Esophagus squamous epithelium (tissue), 5 donors: ENCODE measurements at regions not wholly inside any gene's neighbourhood (a gene's known extent, or its start where the extent isn't known, plus 50 kb on each side); places are given as distances from the start of the nearest gene placed in this dataset.

Source experiments
- DNase-seq: peaks from one replicate; lab custom pipeline; 2025; lab: John Stamatoyannopoulos, UW
- H3K27ac ChIP-seq, 4 donors: fragments of 200-600 bp; sonication (generic); one replicate each; pipeline ENCODE4 v1.5.1; 2016 to 2019; ENCODE audit warnings: mild to moderate bottlenecking in 1 of 4
- H3K27me3 ChIP-seq, 4 donors: fragments of 200-600 bp; sonication (generic); 1 replicate in 3 of 4; 2 replicates in 1 of 4; pipeline versions ENCODE4 v1.5.1 to v1.6.0; 2017 to 2021; ENCODE audit warnings: antibody characterized with exemption in 1 of 4
- H3K36me3 ChIP-seq, 3 donors: fragments of 200-600 bp; sonication (generic); one replicate each; pipeline ENCODE4 v1.5.1; 2016 to 2019
- H3K4me1 ChIP-seq, 3 donors: fragments of 200-600 bp; sonication (generic); one replicate each; pipeline ENCODE4 v1.5.1; 2017 to 2019
- H3K4me3 ChIP-seq, 4 donors: fragments of 200-600 bp; sonication (generic); 1 replicate in 3 of 4; 2 replicates in 1 of 4; pipeline ENCODE4 v1.5.1; 2016 to 2019; ENCODE audit warnings: mild to moderate bottlenecking in 2 of 4, moderate library complexity in 1 of 4
- H3K9me3 ChIP-seq, 3 donors: fragments of 200-600 bp; sonication (generic); one replicate each; pipeline ENCODE4 v1.5.1; 2016 to 2019
- POLR2A ChIP-seq, 4 donors: fragments of 450-650 bp; IDR thresholded peaks; one replicate each; pipeline ENCODE4 v1.6.1; 2017; ENCODE audit warnings: antibody characterized with exemption in 4 of 4, mild to moderate bottlenecking in 4 of 4, moderate library complexity in 3 of 4
- WGBS, 2 donors: methylation state at CpG; one replicate each; pipeline ENCODE4 v1.1.5; 2018; 5-methylcytosine and 5-hydroxymethylcytosine counted together
- intact Hi-C: fragments of 100-400 bp; cut with DNase I; formaldehyde crosslinking; loops from one replicate; pipeline ENCODE4 v1.15.0; 2022
- TF ChIP-seq, protein P1 (sequence below), 6 experiments: fragments of 450-650 bp in 4 of 6; fragments of 200-600 bp in 2 of 6; sonication (generic) in 2 of 6; IDR thresholded peaks; one replicate each; pipeline ENCODE4 v1.5.1; 2016 to 2019; ENCODE audit warnings: antibody characterized with exemption in 6 of 6, mild to moderate bottlenecking in 4 of 6, moderate library complexity in 4 of 6
- donor health status: DM: yes; HTN: yes; CAD: no.

DNA sequence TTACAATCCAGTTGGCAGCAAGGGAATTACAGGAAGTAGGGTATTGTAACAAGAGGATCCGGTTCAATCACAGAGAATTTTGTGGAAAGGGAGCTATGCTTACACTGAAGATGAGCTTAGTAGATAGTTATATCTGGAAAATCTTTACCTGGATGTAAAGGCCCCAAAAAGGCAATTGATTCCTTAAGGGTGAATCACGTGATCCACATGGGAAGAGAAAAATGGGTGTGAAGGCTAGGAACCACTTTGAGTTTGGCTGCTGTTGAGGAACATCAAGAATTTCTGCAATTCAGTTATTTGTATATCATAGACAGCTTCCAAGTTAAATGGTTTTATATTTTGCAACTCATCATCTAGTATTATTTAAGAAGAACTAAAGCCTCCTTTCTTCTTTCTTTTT lies 194.0 kb upstream of the ARHGAP24 start:
- no peak for TF ChIP-seq POLR2A (IDR thresholded peaks at IDR 0.05)
- TF ChIP-seq, protein P1, sequence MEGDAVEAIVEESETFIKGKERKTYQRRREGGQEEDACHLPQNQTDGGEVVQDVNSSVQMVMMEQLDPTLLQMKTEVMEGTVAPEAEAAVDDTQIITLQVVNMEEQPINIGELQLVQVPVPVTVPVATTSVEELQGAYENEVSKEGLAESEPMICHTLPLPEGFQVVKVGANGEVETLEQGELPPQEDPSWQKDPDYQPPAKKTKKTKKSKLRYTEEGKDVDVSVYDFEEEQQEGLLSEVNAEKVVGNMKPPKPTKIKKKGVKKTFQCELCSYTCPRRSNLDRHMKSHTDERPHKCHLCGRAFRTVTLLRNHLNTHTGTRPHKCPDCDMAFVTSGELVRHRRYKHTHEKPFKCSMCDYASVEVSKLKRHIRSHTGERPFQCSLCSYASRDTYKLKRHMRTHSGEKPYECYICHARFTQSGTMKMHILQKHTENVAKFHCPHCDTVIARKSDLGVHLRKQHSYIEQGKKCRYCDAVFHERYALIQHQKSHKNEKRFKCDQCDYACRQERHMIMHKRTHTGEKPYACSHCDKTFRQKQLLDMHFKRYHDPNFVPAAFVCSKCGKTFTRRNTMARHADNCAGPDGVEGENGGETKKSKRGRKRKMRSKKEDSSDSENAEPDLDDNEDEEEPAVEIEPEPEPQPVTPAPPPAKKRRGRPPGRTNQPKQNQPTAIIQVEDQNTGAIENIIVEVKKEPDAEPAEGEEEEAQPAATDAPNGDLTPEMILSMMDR (IDR thresholded peaks at IDR 0.05), result no peak
- Histone ChIP-seq H3K27me3 (no peaks in the 10 kb centered on the region), H3K4me3 (no peak overlapping the region), H3K4me1 (no peaks in the 10 kb centered on the region), H3K9me3 (no peaks in the 10 kb centered on the region), H3K36me3 (no peaks in the 10 kb centered on the region), H3K27ac (no peak overlapping the region)
- intact Hi-C loops, result no loop called here
- no peak for DNase-seq
- WGBS, 2 donors, result 76 to 77% methylated on average over 2 of the region's 2 CpGs

DNA sequence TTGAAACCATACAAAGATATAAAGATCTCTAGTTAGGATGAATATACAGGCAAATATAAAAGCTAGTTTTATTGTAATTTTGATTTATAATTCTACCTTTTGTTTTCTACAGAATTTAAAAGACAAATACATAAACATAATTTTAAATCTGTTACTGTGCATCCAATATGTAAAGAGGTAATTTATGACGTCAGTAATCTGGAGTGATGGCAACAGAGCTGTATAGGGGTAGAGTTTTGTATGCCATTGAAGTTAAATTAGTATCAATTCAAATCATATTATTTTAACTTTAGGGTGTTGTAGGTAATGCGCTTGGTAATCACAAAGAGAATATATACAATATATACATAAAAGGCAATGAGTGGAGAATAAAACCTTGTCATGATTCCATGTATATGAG lies 183.7 kb upstream of the ARHGAP24 start:
- H3K36me3 ChIP-seq, result no peaks in the 10 kb centered on the region
- intact Hi-C loops, result no loop called here
- WGBS, 2 donors, result 66 to 92% methylated on average over 2 of the region's 2 CpGs
- no peak for DNase-seq
- H3K9me3 ChIP-seq, result no peaks in the 10 kb centered on the region
- no peaks in the 10 kb centered on the region for H3K27me3 ChIP-seq
- no peak overlapping the region for H3K4me3 ChIP-seq
- no peaks in the 10 kb centered on the region for H3K4me1 ChIP-seq
- TF ChIP-seq, protein P1 (IDR thresholded peaks at IDR 0.05), result no peak
- no peak for TF ChIP-seq POLR2A (IDR thresholded peaks at IDR 0.05)
- H3K27ac ChIP-seq, result no peak overlapping the region

DNA sequence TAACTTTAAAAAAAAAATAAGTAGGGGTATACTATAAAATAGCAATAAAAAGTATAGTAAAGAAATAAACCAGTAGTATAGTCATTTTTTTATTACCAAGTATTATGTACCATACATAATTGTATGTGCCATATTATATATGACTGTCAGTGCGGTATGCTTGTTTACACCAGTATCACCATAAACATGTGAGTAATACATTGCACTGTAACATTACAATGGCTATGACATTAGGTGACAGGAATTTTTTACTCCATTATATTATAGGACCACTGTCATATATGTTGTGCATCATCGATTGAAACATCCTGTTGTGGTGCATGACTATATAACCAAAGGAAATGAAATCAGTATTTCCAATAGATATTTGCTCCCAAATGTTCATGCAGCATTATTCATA lies 176.9 kb upstream of the ARHGAP24 start:
- no peaks in the 10 kb centered on the region for H3K27me3 ChIP-seq
- no peak for TF ChIP-seq POLR2A (IDR thresholded peaks at IDR 0.05)
- TF ChIP-seq, protein P1 (IDR thresholded peaks at IDR 0.05), result no peak
- 92 to 93% methylated on average over 2 of the region's 2 CpGs for WGBS, 2 donors
- no peaks in the 10 kb centered on the region for H3K4me1 ChIP-seq
- intact Hi-C loops, result no loop called here
- H3K27ac ChIP-seq, result no peak overlapping the region
- no peak overlapping the region for H3K4me3 ChIP-seq
- H3K36me3 ChIP-seq, result no peaks in the 10 kb centered on the region
- no peak for DNase-seq
- H3K9me3 ChIP-seq, result no peaks in the 10 kb centered on the region

DNA sequence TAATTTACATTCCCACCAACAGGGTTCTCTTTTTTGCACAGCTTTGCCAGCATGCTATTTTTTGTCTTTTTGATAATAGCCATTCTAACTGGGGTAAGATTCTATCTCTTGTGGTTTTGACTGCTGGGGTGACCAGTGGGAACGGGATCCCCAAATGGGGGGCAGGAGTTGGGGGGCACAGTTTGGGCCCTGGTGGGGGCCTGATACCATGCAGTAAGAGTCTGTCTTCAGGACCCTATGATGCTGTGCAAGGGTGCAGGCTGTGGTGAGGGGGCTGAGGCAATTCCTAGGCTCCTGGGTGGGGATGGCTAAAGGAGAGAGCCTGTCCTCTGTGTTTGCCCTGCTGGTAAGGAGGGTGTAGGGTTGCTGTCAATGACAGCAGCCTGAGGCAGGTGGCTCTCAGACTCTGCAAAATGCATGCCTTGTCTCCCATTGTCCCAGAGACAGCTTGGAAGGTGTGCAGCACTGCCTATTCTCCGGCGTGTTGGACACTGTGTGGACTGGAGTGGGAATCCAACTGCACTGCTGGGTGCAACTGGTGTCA lies 172.7 kb upstream of the ARHGAP24 start:
- Histone ChIP-seq H3K9me3 (no peaks in the 10 kb centered on the region), H3K36me3 (no peaks in the 10 kb centered on the region), H3K27ac (no peak overlapping the region), H3K27me3 (no peaks in the 10 kb centered on the region), H3K4me3 (no peak overlapping the region), H3K4me1 (no peaks in the 10 kb centered on the region)
- DNase-seq, result no peak
- 86% methylated on average over 3 of the region's 3 CpGs; no CpG with 5 or more reads in 1 of the 2 donors for WGBS, 2 donors
- TF ChIP-seq, protein P1 (IDR thresholded peaks at IDR 0.05), result no peak
- TF ChIP-seq POLR2A (IDR thresholded peaks at IDR 0.05), result no peak
- intact Hi-C loops, result loop anchor here (2.0 kb wide), 1 partner anchor 17 kb away; no protein-coding TSS in a partner anchor

DNA sequence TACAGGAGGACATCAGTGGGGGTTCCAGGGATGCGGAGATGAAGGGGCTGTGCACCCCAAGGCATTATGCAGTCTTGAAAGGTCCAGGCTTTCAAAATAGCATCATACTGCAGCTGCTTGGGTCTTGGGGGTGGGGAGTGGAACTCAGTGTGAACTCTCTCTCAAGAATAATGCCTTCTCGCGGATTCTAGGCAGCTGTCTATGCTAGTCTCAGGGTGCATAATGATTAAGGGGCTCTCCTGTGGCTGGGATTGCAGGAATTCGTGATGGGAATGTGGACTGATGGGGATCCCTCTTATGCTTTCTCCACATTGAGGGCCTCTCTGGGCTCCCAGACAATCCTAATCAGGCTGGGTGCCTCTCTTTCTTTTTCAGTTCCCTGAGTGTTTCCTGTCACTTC lies 172.2 kb upstream of the ARHGAP24 start:
- no peaks in the 10 kb centered on the region for H3K36me3 ChIP-seq
- no peaks in the 10 kb centered on the region for H3K27me3 ChIP-seq
- no peaks in the 10 kb centered on the region for H3K4me1 ChIP-seq
- H3K9me3 ChIP-seq, result no peaks in the 10 kb centered on the region
- intact Hi-C loops, result loop anchor here (2.0 kb wide), 1 partner anchor 16 kb away; no protein-coding TSS in a partner anchor
- DNase-seq, result no peak
- H3K27ac ChIP-seq, result no peak overlapping the region
- no peak for TF ChIP-seq POLR2A (IDR thresholded peaks at IDR 0.05)
- TF ChIP-seq, protein P1 (IDR thresholded peaks at IDR 0.05), result no peak
- H3K4me3 ChIP-seq, result no peak overlapping the region
- 87 to 88% methylated on average over 1 to 4 of the region's 4 CpGs for WGBS, 2 donors
